Tibial artery (tissue), 4 donors: ENCODE measurements at regions not wholly inside any gene's neighbourhood (a gene's known extent, or its start where the extent isn't known, plus 50 kb on each side); places are given as distances from the start of the nearest gene placed in this dataset.

Source experiments
- DNase-seq, 2 donors: peaks; one replicate each; pipeline ENCODE4 v3.0.0-alpha.2; 2019
- H3K27ac ChIP-seq, 2 donors: fragments of 200-600 bp; sonication (generic) in 1 of 2; 1 replicate in 1 of 2; 2 replicates in 1 of 2; pipeline ENCODE4 v1.5.1; 2018 to 2019; ENCODE audit warnings: mild to moderate bottlenecking in 1 of 2
- H3K27me3 ChIP-seq, 2 donors: fragments of 200-600 bp; sonication (generic) in 1 of 2; one replicate each; pipeline versions ENCODE4 v1.5.1 to v1.6.0; 2016 to 2019
- H3K36me3 ChIP-seq, 3 donors: fragments of 200-600 bp; sonication (generic) in 2 of 3; one replicate each; pipeline ENCODE4 v1.5.1; 2016 to 2019; ENCODE audit warnings: mild to moderate bottlenecking in 2 of 3
- H3K4me1 ChIP-seq, 4 donors: fragments of 200-600 bp; sonication (generic) in 2 of 4; 1 replicate in 3 of 4; 2 replicates in 1 of 4; pipeline ENCODE4 v1.5.1; 2016 to 2019
- H3K4me3 ChIP-seq, 2 donors: fragments of 200-600 bp; sonication (generic) in 1 of 2; 1 replicate in 1 of 2; 2 replicates in 1 of 2; pipeline ENCODE4 v1.5.1; 2018 to 2019; ENCODE audit warnings: mild to moderate bottlenecking in 2 of 2
- H3K9me3 ChIP-seq, 3 donors: fragments of 200-600 bp; sonication (generic) in 1 of 3; one replicate each; pipeline ENCODE4 v1.5.1; 2016 to 2019
- CTCF ChIP-seq, 2 experiments: fragments of 200-600 bp in 1 of 2; fragments of 450-650 bp in 1 of 2; IDR thresholded peaks; one replicate each; pipeline ENCODE4 v1.5.1; 2017 to 2019; ENCODE audit warnings: antibody characterized with exemption in 2 of 2, mild to moderate bottlenecking in 1 of 2, moderate library complexity in 1 of 2
- intact Hi-C: fragments of 100-400 bp; cut with DNase I; formaldehyde crosslinking; loops from one replicate; pipeline ENCODE4 v1.15.0; 2023; ENCODE audit warnings: low total_unique reads

GRCh38 chr20:22878166-22878565 lies 156.9 kb upstream of the SSTR4 start:
- Histone ChIP-seq H3K4me3 (no peak overlapping the region), H3K36me3 (no peaks in the 10 kb centered on the region), H3K27me3 (no peaks in the 10 kb centered on the region), H3K9me3 (no peaks in the 10 kb centered on the region), H3K4me1 (no peaks in the 10 kb centered on the region), H3K27ac (no peak overlapping the region)
- intact Hi-C loops, result no loop called here
- TF ChIP-seq CTCF (IDR thresholded peaks at IDR 0.05), result no peak
- no peak for DNase-seq

GRCh38 chr20:22880277-22880676 lies 154.8 kb upstream of the SSTR4 start:
- H3K36me3 ChIP-seq, result no peaks in the 10 kb centered on the region
- no peak overlapping the region for H3K27ac ChIP-seq
- peaks cover 0 to 9% (median 0%) of the 10 kb centered on the region in 3 donors for H3K9me3 ChIP-seq
- intact Hi-C loops, result no loop called here
- TF ChIP-seq CTCF (IDR thresholded peaks at IDR 0.05), result no peak
- no peak overlapping the region for H3K4me3 ChIP-seq
- no peaks in the 10 kb centered on the region for H3K27me3 ChIP-seq
- H3K4me1 ChIP-seq, result no peaks in the 10 kb centered on the region
- DNase-seq, result no peak

- H3K4me3 ChIP-seq, result no peak overlapping the region
- H3K36me3 ChIP-seq, result no peaks in the 10 kb centered on the region
- intact Hi-C loops, result no loop called here
- H3K27ac ChIP-seq, result no peak overlapping the region
- H3K27me3 ChIP-seq, result no peaks in the 10 kb centered on the region
- TF ChIP-seq CTCF (IDR thresholded peaks at IDR 0.05), result no peak
- H3K9me3 ChIP-seq, result peaks cover 0 to 9% (median 0%) of the 10 kb centered on the region in 3 donors
- DNase-seq, result no peak
- no peaks in the 10 kb centered on the region for H3K4me1 ChIP-seq
Observed at GRCh38 chr20:22887796-22888195, 147.3 kb upstream of the SSTR4 start.

- DNase-seq, result no peak
- Histone ChIP-seq H3K4me3 (no peak overlapping the region), H3K27me3 (no peaks in the 10 kb centered on the region), H3K36me3 (no peaks in the 10 kb centered on the region), H3K4me1 (no peaks in the 10 kb centered on the region), H3K27ac (no peak overlapping the region), H3K9me3 (no peaks in the 10 kb centered on the region)
- intact Hi-C loops, result no loop called here
- no peak for TF ChIP-seq CTCF (IDR thresholded peaks at IDR 0.05)
Observed at GRCh38 chr20:22890594-22891300, 144.4 kb upstream of the SSTR4 start.

- no peak for DNase-seq
Observed at GRCh38 chr20:22901164-22901563, 133.9 kb upstream of the SSTR4 start.

More at GRCh38 chr20:22901164-22901563, 133.9 kb upstream of the SSTR4 start:
- no peaks in the 10 kb centered on the region for H3K27me3 ChIP-seq
- TF ChIP-seq CTCF (IDR thresholded peaks at IDR 0.05), result no peak
- H3K36me3 ChIP-seq, result peaks cover 0 to 4% (median 0%) of the 10 kb centered on the region in 3 donors
- intact Hi-C loops, result no loop called here
- H3K9me3 ChIP-seq, result peaks cover 0 to 16% (median 5%) of the 10 kb centered on the region in 3 donors
- no peak overlapping the region for H3K4me3 ChIP-seq
- peaks cover 0 to 9% (median 2%) of the 10 kb centered on the region in 4 donors for H3K4me1 ChIP-seq
- H3K27ac ChIP-seq, result no peak overlapping the region
